ENCODE measurements at regions not wholly inside any gene's neighbourhood (a gene's known extent, or its start where the extent isn't known, plus 50 kb on each side); places are given as distances from the start of the nearest gene placed in this dataset.
A peak's percentile ranks its signal among the peaks of the same experiment; 100 is the strongest.

- DNase-seq = no peak
These were observed 105.4 kb upstream of the DSEL start for GRCh38 chr18:67621906-67622305.

- DNase-seq = no peak
These were observed 104.7 kb upstream of the DSEL start for GRCh38 chr18:67621049-67621713.

GRCh38 chr18:67618061-67618460 lies 101.5 kb upstream of the DSEL start:
- no peak for DNase-seq

GRCh38 chr18:67615876-67616275 lies 99.4 kb upstream of the DSEL start:
- no peak for DNase-seq

GRCh38 chr18:67613731-67614130 lies 97.2 kb upstream of the DSEL start:
- no peak for DNase-seq

GRCh38 chr18:67612281-67612680 lies 95.8 kb upstream of the DSEL start:
- no peak for DNase-seq

GRCh38 chr18:67608615-67609273 lies 92.2 kb upstream of the DSEL start:
- DNase-seq = no peak

- no peak for DNase-seq
These were observed 91.7 kb upstream of the DSEL start for GRCh38 chr18:67608191-67608590.

- DNase-seq = no peak
These were observed 84.0 kb upstream of the DSEL start for GRCh38 chr18:67600181-67601180.

GRCh38 chr18:67599277-67599676 lies 82.8 kb upstream of the DSEL start:
- no peak for DNase-seq

GRCh38 chr18:67597759-67598158 lies 81.2 kb upstream of the DSEL start:
- DNase-seq = no peak

GRCh38 chr18:67596003-67596402 lies 79.5 kb upstream of the DSEL start:
- DNase-seq = no peak

- no peak for DNase-seq
These were observed 74.1 kb upstream of the DSEL start for GRCh38 chr18:67590571-67591141.

- DNase-seq = no peak
These were observed 72.8 kb upstream of the DSEL start for GRCh38 chr18:67589325-67589724.

GRCh38 chr18:67586101-67586500 lies 69.6 kb upstream of the DSEL start:
- DNase-seq = no peak

- DNase-seq = no peak
These were observed 67.1 kb upstream of the DSEL start for GRCh38 chr18:67583621-67584020.

GRCh38 chr18:67582488-67582887 lies 66.0 kb upstream of the DSEL start:
- DNase-seq = no peak

GRCh38 chr18:67581178-67581577 lies 64.7 kb upstream of the DSEL start:
- DNase-seq = no peak

- no peak for DNase-seq
These were observed 60.9 kb upstream of the DSEL start for GRCh38 chr18:67577386-67577785.

- peak; percentile 97 for DNase-seq
These were observed 58.2 kb upstream of the DSEL start for GRCh38 chr18:67574749-67575148.

GRCh38 chr18:67568166-67568565 lies 51.6 kb upstream of the DSEL start:
- DNase-seq = peak; percentile 74
